ENCODE measurements at regions not wholly inside any gene's neighbourhood (a gene's known extent, or its start where the extent isn't known, plus 50 kb on each side); places are given as distances from the start of the nearest gene placed in this dataset.

GRCh38 chr7:24010495-24010894, 273.5 kb upstream of the NPY start:
- TF ChIP-seq CTCF (optimal IDR thresholded peaks at IDR 0.05 in 1 of 3, IDR thresholded peaks at IDR 0.05 in 1 of 3, conservative IDR thresholded peaks at IDR 0.05 in 1 of 3; ENCODE audit: extremely low read depth in 1 of 3, insufficient read depth in 2 of 3, low read length in 3 of 3) (no peak), EZH2 (IDR thresholded peaks at IDR 0.05; ENCODE audit: low read length) (no peak)
